HCT116 (cell line): ENCODE measurements at regions not wholly inside any gene's neighbourhood (a gene's known extent, or its start where the extent isn't known, plus 50 kb on each side); places are given as distances from the start of the nearest gene placed in this dataset.

Experiments
- ATAC-seq: fragments of 200-7000 bp; cut with Tn5 transposase; 2 replicates; pipeline ENCODE4 v1.9.1; 2020; ENCODE audit warnings: mild to moderate bottlenecking, moderate library complexity
- BruUV-seq: library from RNA; stranded (reverse); fragments of 400-500 nt; replicated peaks from 2 replicates; lab custom pipeline; 2021; lab: Mats Ljungman, UMichigan
- CTCF ChIA-PET: fragments of 300-600 bp; sonication (Branson Sonifier 250); formaldehyde crosslinking; loops from one replicate; lab custom pipeline; 2021; ENCODE audit warnings: antibody characterized with exemption; lab: Charles Lee
- POLR2A ChIA-PET: fragments of 300-600, 350-600 bp; sonication (Branson Sonifier 250); formaldehyde crosslinking; loops from one replicate; lab custom pipeline; 2021; ENCODE audit warnings: antibody characterized with exemption; lab: Charles Lee
- RAD21 ChIA-PET, 2 experiments: fragments of 300-600 bp; sonication (Branson Sonifier 250); formaldehyde crosslinking; loops; one replicate each; lab custom pipeline; 2023; ENCODE audit warnings: low total read pairs in 2 of 2; ENCODE audit not compliant: uncharacterized antibody in 2 of 2, unreplicated experiment in 2 of 2, low non-redundant PET in 1 of 2; lab: Charles Lee
- DNase-seq: peaks from one replicate; pipeline ENCODE4 v3.0.0-alpha.2; 2010; ENCODE audit warnings: low read depth, low spot score
- H2AFZ ChIP-seq: fragments of 200-600 bp; shearing (Covaris generic), sonication (generic); 2 replicates; pipeline ENCODE4 v1.6.1; 2017; ENCODE audit warnings: low read depth, mixed run types, mixed read lengths, antibody characterized with exemption, low read length; ENCODE audit not compliant: poor library complexity, severe bottlenecking
- H3K27ac ChIP-seq: 2 replicates; pipeline ENCODE4 v1.5.1; 2012; ENCODE audit warnings: low read depth, low read length
- H3K27me3 ChIP-seq: fragments of 200-600 bp; sonication (generic); 2 replicates; pipeline ENCODE4 v1.6.1; 2016; ENCODE audit warnings: mixed run types, low read length, mixed read lengths; ENCODE audit not compliant: insufficient read depth
- H3K36me3 ChIP-seq, 2 experiments: fragments of 200-500 bp in 1 of 2; fragments of 200-600 bp in 1 of 2; sonication (Bioruptor generic) in 1 of 2; sonication (generic) in 1 of 2; 2 replicates each; pipeline versions ENCODE4 v1.5.1 to v1.6.1; 2014 to 2016; ENCODE audit warnings: low read length in 2 of 2, inconsistent platforms in 1 of 2, mixed read lengths in 1 of 2, mixed run types in 1 of 2; ENCODE audit not compliant: insufficient read depth in 2 of 2, control insufficient read depth in 1 of 2
- H3K4me1 ChIP-seq, 2 experiments: fragments of 200-600 bp in 1 of 2; sonication (generic) in 1 of 2; 2 replicates each; pipeline versions ENCODE4 v1.5.1 to v1.6.1; 2012 to 2017; ENCODE audit warnings: low read length in 2 of 2, inconsistent platforms in 1 of 2, mild to moderate bottlenecking in 1 of 2, mixed read lengths in 1 of 2, mixed run types in 1 of 2, moderate library complexity in 1 of 2; ENCODE audit not compliant: insufficient read depth in 2 of 2, control insufficient read depth in 1 of 2
- H3K4me2 ChIP-seq: fragments of 200-600 bp; sonication (generic); 2 replicates; pipeline ENCODE4 v1.6.1; 2017; ENCODE audit warnings: mixed run types, low read length, mixed read lengths
- H3K4me3 ChIP-seq, 2 experiments: fragments of 200-600 bp in 1 of 2; sonication (generic) in 1 of 2; replicated peaks in 1 of 2; 2 replicates each; pipeline ENCODE4 v1.5.1; 2011 to 2016; ENCODE audit warnings: low read length in 2 of 2, control low read depth in 1 of 2, low read depth in 1 of 2, mild to moderate bottlenecking in 1 of 2, mixed read lengths in 1 of 2, mixed run types in 1 of 2
- H3K79me2 ChIP-seq: fragments of 200-600 bp; sonication (generic); 2 replicates; pipeline ENCODE4 v1.6.1; 2017; ENCODE audit warnings: mild to moderate bottlenecking, mixed run types, low read length, moderate library complexity, mixed read lengths; ENCODE audit not compliant: insufficient read depth
- H3K9ac ChIP-seq: fragments of 200-600 bp; sonication (generic); 2 replicates; pipeline ENCODE4 v1.6.1; 2016; ENCODE audit warnings: low read length, mixed read lengths
- H3K9me2 ChIP-seq: fragments of 200-600 bp; sonication (generic), shearing (Covaris generic); 2 replicates; pipeline ENCODE4 v1.6.1; 2017; ENCODE audit warnings: mixed run types, mild to moderate bottlenecking, moderate library complexity; ENCODE audit not compliant: insufficient read depth
- H3K9me3 ChIP-seq, 2 experiments: fragments of 200-500 bp in 1 of 2; fragments of 200-600 bp in 1 of 2; sonication (Bioruptor generic) in 1 of 2; sonication (generic) in 1 of 2; 2 replicates each; pipeline ENCODE4 v1.6.1; 2014 to 2017; ENCODE audit warnings: low read length in 2 of 2, mixed read lengths in 2 of 2, inconsistent platforms in 1 of 2, low read depth in 1 of 2, mild to moderate bottlenecking in 1 of 2, mixed run types in 1 of 2, moderate library complexity in 1 of 2; ENCODE audit not compliant: control insufficient read depth in 1 of 2, insufficient read depth in 1 of 2
- H4K20me1 ChIP-seq: fragments of 200-600 bp; sonication (generic), shearing (Covaris generic); 2 replicates; pipeline ENCODE4 v1.6.1; 2017; ENCODE audit warnings: mixed run types, mild to moderate bottlenecking, moderate library complexity; ENCODE audit not compliant: insufficient read depth
- CEBPB ChIP-seq: IDR thresholded peaks from 2 replicates; pipeline ENCODE4 v1.6.1; 2012; ENCODE audit warnings: low read depth
- EGR1 ChIP-seq: IDR thresholded peaks from 2 replicates; pipeline ENCODE4 v1.6.1; 2012; ENCODE audit warnings: low read depth
- ELF1 ChIP-seq: IDR thresholded peaks from 2 replicates; pipeline ENCODE4 v1.6.1; 2012; ENCODE audit warnings: low read depth, borderline replicate concordance
- EZH2phosphoT487 ChIP-seq: fragments of 200-600 bp; IDR thresholded peaks from 2 replicates; pipeline ENCODE4 v1.6.1; 2018; ENCODE audit warnings: antibody characterized with exemption, borderline replicate concordance
- JUND ChIP-seq: IDR thresholded peaks from 2 replicates; pipeline ENCODE4 v1.6.1; 2012
- POLR2AphosphoS5 ChIP-seq: IDR thresholded peaks from 2 replicates; pipeline ENCODE4 v1.6.1; 2011; ENCODE audit warnings: mild to moderate bottlenecking, low read depth, low read length, moderate library complexity
- RAD21 ChIP-seq: IDR thresholded peaks from 2 replicates; pipeline ENCODE4 v1.6.1; 2012; ENCODE audit warnings: low read depth, mild to moderate bottlenecking
- TCF7L2 ChIP-seq: IDR thresholded peaks from 2 replicates; pipeline ENCODE4 v1.7.0; 2011; ENCODE audit warnings: borderline replicate concordance, inconsistent platforms; ENCODE audit not compliant: insufficient read depth, insufficient read length; ENCODE audit errors: extremely low read depth
- YY1 ChIP-seq: IDR thresholded peaks from 2 replicates; pipeline ENCODE4 v1.6.1; 2011; ENCODE audit warnings: low read length, low read depth, moderate library complexity, mild to moderate bottlenecking; ENCODE audit not compliant: insufficient replicate concordance; ENCODE audit errors: extremely low read depth
- ZBTB33 ChIP-seq: IDR thresholded peaks from 2 replicates; pipeline ENCODE4 v1.6.1; 2011; ENCODE audit warnings: mild to moderate bottlenecking, low read length, moderate library complexity; ENCODE audit not compliant: insufficient replicate concordance; ENCODE audit errors: extremely low read depth
- ZNF274 ChIP-seq: fragments of 200-500 bp; sonication (Bioruptor generic); IDR thresholded peaks from 2 replicates; pipeline ENCODE4 v1.6.1; 2014; ENCODE audit warnings: mild to moderate bottlenecking, low read depth, low read length, inconsistent platforms
- intact Hi-C: fragments of 100-400 bp; cut with micrococcal nuclease; formaldehyde crosslinking; loops from 2 replicates; pipeline ENCODE4 v1.10.0; 2022
- TF ChIP-seq, protein P1 (sequence below): IDR thresholded peaks from 2 replicates; pipeline ENCODE4 v1.6.1; 2012

- ChIA-PET CTCF (no interaction called here), POLR2A (no interaction called here), RAD21 (no interaction called here)
- Histone ChIP-seq H3K9me3 (no peaks in the 10 kb centered on the region), H3K36me3 (no peaks in the 10 kb centered on the region), H3K27ac (no peak overlapping the region), H3K4me3 (no peak overlapping the region), H3K9ac (no peak overlapping the region), H3K4me1 (no peaks in the 10 kb centered on the region), H4K20me1 (no peaks in the 10 kb centered on the region), H3K79me2 (no peaks in the 10 kb centered on the region), H2AFZ (no peak overlapping the region), H3K4me2 (no peak overlapping the region), H3K27me3 (no peaks in the 10 kb centered on the region), H3K9me2 (no peaks in the 10 kb centered on the region)
- no peak for DNase-seq
- no peak for ATAC-seq
- no TSS peak for BruUV-seq
- TF ChIP-seq, protein P1, sequence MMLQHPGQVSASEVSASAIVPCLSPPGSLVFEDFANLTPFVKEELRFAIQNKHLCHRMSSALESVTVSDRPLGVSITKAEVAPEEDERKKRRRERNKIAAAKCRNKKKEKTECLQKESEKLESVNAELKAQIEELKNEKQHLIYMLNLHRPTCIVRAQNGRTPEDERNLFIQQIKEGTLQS, result no peak
- TF ChIP-seq CEBPB (no peak), EZH2phosphoT487 (no peak), JUND (no peak), ZNF274 (no peak), ZBTB33 (no peak), EGR1 (no peak), RAD21 (no peak), YY1 (no peak), TCF7L2 (no peak), POLR2AphosphoS5 (no peak), ELF1 (no peak)
- intact Hi-C loops, result no loop called here
Observed at GRCh38 chr20:24738981-24739633, 210.0 kb upstream of the CST7 start.
